ENCODE measurements at regions not wholly inside any gene's neighbourhood (a gene's known extent, or its start where the extent isn't known, plus 50 kb on each side); places are given as distances from the start of the nearest gene placed in this dataset.

DNA sequence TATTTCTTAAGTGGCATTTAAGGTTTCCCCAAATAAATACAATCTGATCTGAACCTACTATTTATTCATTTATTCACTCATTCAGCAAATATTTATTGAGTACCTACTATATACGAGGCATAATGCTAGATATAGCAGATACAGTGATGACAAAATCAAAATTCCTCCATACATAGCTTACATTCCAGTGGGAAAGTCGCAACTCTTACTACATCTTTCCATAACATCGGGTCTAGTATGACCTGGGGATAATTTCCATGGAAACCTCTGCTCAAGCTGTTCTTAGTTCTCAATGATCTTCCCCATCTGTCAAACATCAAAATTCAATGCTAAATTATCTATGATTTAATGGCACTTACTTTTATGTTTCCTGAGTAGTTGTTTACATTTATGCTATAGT lies 70.8 kb upstream of the PRKACB start:
- no peak overlapping the region for H3T11ph ChIP-seq (ENCODE audit: low read length)
- H2BK20ac ChIP-seq (ENCODE audit: low read depth, low read length, poor library complexity, severe bottlenecking), result no peak overlapping the region
- no peak overlapping the region for H3K4ac ChIP-seq (ENCODE audit: low read depth, low read length)
- no peak overlapping the region for H3K9ac ChIP-seq (ENCODE audit: extremely low read depth, insufficient read length, low read length)
- no peak overlapping the region for H2BK5ac ChIP-seq (ENCODE audit: insufficient read length, low read length)
- H3K4me2 ChIP-seq (ENCODE audit: insufficient read depth, insufficient read length, low read length), result no peak overlapping the region
- TF ChIP-seq, protein P1, sequence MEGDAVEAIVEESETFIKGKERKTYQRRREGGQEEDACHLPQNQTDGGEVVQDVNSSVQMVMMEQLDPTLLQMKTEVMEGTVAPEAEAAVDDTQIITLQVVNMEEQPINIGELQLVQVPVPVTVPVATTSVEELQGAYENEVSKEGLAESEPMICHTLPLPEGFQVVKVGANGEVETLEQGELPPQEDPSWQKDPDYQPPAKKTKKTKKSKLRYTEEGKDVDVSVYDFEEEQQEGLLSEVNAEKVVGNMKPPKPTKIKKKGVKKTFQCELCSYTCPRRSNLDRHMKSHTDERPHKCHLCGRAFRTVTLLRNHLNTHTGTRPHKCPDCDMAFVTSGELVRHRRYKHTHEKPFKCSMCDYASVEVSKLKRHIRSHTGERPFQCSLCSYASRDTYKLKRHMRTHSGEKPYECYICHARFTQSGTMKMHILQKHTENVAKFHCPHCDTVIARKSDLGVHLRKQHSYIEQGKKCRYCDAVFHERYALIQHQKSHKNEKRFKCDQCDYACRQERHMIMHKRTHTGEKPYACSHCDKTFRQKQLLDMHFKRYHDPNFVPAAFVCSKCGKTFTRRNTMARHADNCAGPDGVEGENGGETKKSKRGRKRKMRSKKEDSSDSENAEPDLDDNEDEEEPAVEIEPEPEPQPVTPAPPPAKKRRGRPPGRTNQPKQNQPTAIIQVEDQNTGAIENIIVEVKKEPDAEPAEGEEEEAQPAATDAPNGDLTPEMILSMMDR (conservative IDR thresholded peaks at IDR 0.05), result no peak
- H4K8ac ChIP-seq (replicated peaks; ENCODE audit: insufficient read length, low read depth, low read length), result no peak overlapping the region
- H3K9me3 Mint-ChIP-seq, result peaks cover 28 to 31% of the 10 kb centered on the region in 2 experiments
- no peak overlapping the region for H2AK5ac ChIP-seq (ENCODE audit: insufficient read length, low read length)
- no peaks in the 10 kb centered on the region; the same call in 1 of the 2 replicates for H3K4me1 ChIP-seq (ENCODE audit: insufficient read depth, low read length)
- no peak overlapping the region for H3K18ac ChIP-seq (ENCODE audit: insufficient read length, low read depth, low read length)
- peaks cover 17 to 26% (median 19%) of the 10 kb centered on the region in 3 experiments for H3K36me3 Mint-ChIP-seq (ENCODE audit: insufficient read depth in 1 of 3, low read depth in 3 of 3)
- no CpG with 5 or more reads among the region's 3 CpGs for WGBS (ENCODE audit: extremely low coverage, insufficient read length, low lambda C conversion rate)
- H2BK15ac ChIP-seq (ENCODE audit: low read depth, low read length), result no peak overlapping the region
- H4K20me1 ChIP-seq (ENCODE audit: control insufficient read depth, insufficient read depth, insufficient read length), result no peaks in the 10 kb centered on the region
- H3K27ac Mint-ChIP-seq, result no peak overlapping the region
- H3K79me1 ChIP-seq (ENCODE audit: insufficient read depth, low read depth, low read length, poor library complexity, severe bottlenecking), result no peaks in the 10 kb centered on the region
- H2AFZ ChIP-seq (ENCODE audit: low read length), result no peak overlapping the region
- H3K27me3 ChIP-seq (ENCODE audit: insufficient read depth, low read length), result no peaks in the 10 kb centered on the region
- no peaks in the 10 kb centered on the region for H3K9me3 ChIP-seq (ENCODE audit: control insufficient read depth, low read depth, low read length)
- no peak overlapping the region for H3K4me3 Mint-ChIP-seq
- no peak overlapping the region for H4K91ac ChIP-seq (ENCODE audit: insufficient read length, low read depth, low read length)
- peaks cover 6 to 8% of the 10 kb centered on the region in 2 experiments; a peak in 3 of 4 replicates for H3K4me1 Mint-ChIP-seq
- H4K5ac ChIP-seq (ENCODE audit: insufficient read length, low read depth, low read length), result no peak overlapping the region
- no peak overlapping the region for H2BK12ac ChIP-seq (ENCODE audit: insufficient read length, low read depth, low read length)
- DNase-seq, result no peak
- H3K79me2 ChIP-seq (ENCODE audit: insufficient read depth, low read length), result no peaks in the 10 kb centered on the region
- H3K27ac ChIP-seq (ENCODE audit: insufficient read length, low read depth, low read length), result no peak overlapping the region
- H3K56ac ChIP-seq (ENCODE audit: insufficient read length, low read depth, low read length), result no peak overlapping the region
- no peak overlapping the region for H3K23ac ChIP-seq (ENCODE audit: insufficient read length, low read depth, low read length)
- H2BK120ac ChIP-seq (ENCODE audit: low read depth, low read length, poor library complexity, severe bottlenecking), result no peak overlapping the region
- no peak overlapping the region for H3K14ac ChIP-seq (ENCODE audit: insufficient read depth, low read length)
- no peaks in the 10 kb centered on the region; the same call in 1 of the 2 replicates for H3K27me3 Mint-ChIP-seq (ENCODE audit: low read depth)
- no peaks in the 10 kb centered on the region for H3K23me2 ChIP-seq (ENCODE audit: insufficient read length, low read depth, low read length, poor library complexity, severe bottlenecking)

All from H9 (cell line).